PC-9 (cell line): ENCODE measurements at regions not wholly inside any gene's neighbourhood (a gene's known extent, or its start where the extent isn't known, plus 50 kb on each side); places are given as distances from the start of the nearest gene placed in this dataset.

Source experiments
- BruUV-seq: library from RNA; stranded (reverse); fragments of 400-500 nt; replicated peaks from 2 replicates; lab custom pipeline; 2021; lab: Mats Ljungman, UMichigan
- CTCF ChIA-PET: fragments of 300-600 bp; sonication (Branson Sonifier 250); formaldehyde crosslinking; loops from one replicate; lab custom pipeline; 2022; ENCODE audit warnings: antibody characterized with exemption; lab: Charles Lee
- POLR2A ChIA-PET: fragments of 300-600 bp; sonication (Branson Sonifier 250); formaldehyde crosslinking; loops from one replicate; lab custom pipeline; 2022; ENCODE audit warnings: antibody characterized with exemption; ENCODE audit not compliant: unreplicated experiment; lab: Charles Lee
- DNase-seq, 2 experiments: peaks; one replicate each; pipeline versions ENCODE4 v3.0.0 to v3.0.0-alpha.2; 2015 to 2022; ENCODE audit warnings: mixed read lengths in 1 of 2
- H2AFZ ChIP-seq: fragments of 200-600 bp; sonication (generic); 2 replicates; pipeline ENCODE4 v1.8.1; 2017; ENCODE audit warnings: antibody characterized with exemption
- H3F3A ChIP-seq: fragments of 200-600 bp; sonication (generic); 2 replicates; pipeline ENCODE4 v1.8.1; 2017; ENCODE audit warnings: antibody characterized with exemption, mild to moderate bottlenecking, low read depth; ENCODE audit not compliant: insufficient read depth
- H3K27ac ChIP-seq: fragments of 200-600 bp; sonication (generic); 2 replicates; pipeline ENCODE4 v1.6.1; 2016; ENCODE audit warnings: mixed run types
- H3K27me3 ChIP-seq: fragments of 200-600 bp; sonication (generic); 2 replicates; pipeline ENCODE4 v1.6.1; 2016; ENCODE audit warnings: low read depth, mixed run types; ENCODE audit not compliant: insufficient read depth
- H3K36me3 ChIP-seq: fragments of 200-600 bp; sonication (generic); 2 replicates; pipeline ENCODE4 v1.6.1; 2016; ENCODE audit warnings: low read depth, mixed run types
- H3K4me1 ChIP-seq: fragments of 200-600 bp; sonication (generic); replicated peaks from 2 replicates; pipeline ENCODE4 v1.6.1; 2016; ENCODE audit warnings: mixed run types; ENCODE audit not compliant: insufficient read depth
- H3K4me2 ChIP-seq: fragments of 200-600 bp; sonication (generic); 2 replicates; pipeline ENCODE4 v1.6.1; 2017; ENCODE audit warnings: mixed run types
- H3K4me3 ChIP-seq: fragments of 200-600 bp; sonication (generic); 2 replicates; pipeline ENCODE4 v1.6.1; 2016; ENCODE audit warnings: mixed run types
- H3K79me2 ChIP-seq: fragments of 200-600 bp; sonication (generic); 2 replicates; pipeline ENCODE4 v1.6.1; 2017; ENCODE audit warnings: low read depth, mixed run types
- H3K9me2 ChIP-seq: fragments of 200-600 bp; sonication (generic); 2 replicates; pipeline ENCODE4 v1.8.1; 2017; ENCODE audit warnings: mild to moderate bottlenecking; ENCODE audit not compliant: insufficient read depth
- H3K9me3 ChIP-seq: fragments of 200-600 bp; sonication (generic); 2 replicates; pipeline ENCODE4 v1.8.1; 2016; ENCODE audit warnings: low read depth; ENCODE audit not compliant: insufficient read depth
- H4K20me1 ChIP-seq: fragments of 200-600 bp; sonication (generic); 2 replicates; pipeline ENCODE4 v1.8.1; 2017; ENCODE audit not compliant: insufficient read depth
- CTCF ChIP-seq: fragments of 200-600 bp; sonication (generic); conservative IDR thresholded peaks from 2 replicates; pipeline ENCODE4 v1.6.1; 2017; ENCODE audit warnings: mixed run types, antibody characterized with exemption, mild to moderate bottlenecking, moderate library complexity
- EZH2 ChIP-seq: fragments of 200-600 bp; sonication (generic); IDR thresholded peaks from 2 replicates; pipeline ENCODE4 v1.8.0; 2017; ENCODE audit warnings: antibody characterized with exemption, low read depth
- intact Hi-C: fragments of 100-400 bp; cut with micrococcal nuclease; formaldehyde crosslinking; loops from one replicate; pipeline ENCODE4 v1.10.0; 2022; ENCODE audit not compliant: unreplicated experiment

GRCh38 chr4:138537731-138538490, 295.8 kb upstream of the SLC7A11 start:
- Histone ChIP-seq H3K27me3 (no peaks in the 10 kb centered on the region), H3K36me3 (no peaks in the 10 kb centered on the region), H3K4me1 (no peaks in the 10 kb centered on the region), H4K20me1 (no peaks in the 10 kb centered on the region), H3F3A (no peaks in the 10 kb centered on the region), H3K9me2 (no peaks in the 10 kb centered on the region), H3K9me3 (no peaks in the 10 kb centered on the region), H3K4me2 (no peak overlapping the region), H3K4me3 (no peak overlapping the region), H3K79me2 (no peaks in the 10 kb centered on the region), H2AFZ (no peak overlapping the region), H3K27ac (no peak overlapping the region)
- no peak for TF ChIP-seq EZH2
- no peak for TF ChIP-seq CTCF
- no TSS peak for BruUV-seq
- no peak for DNase-seq
- ChIA-PET POLR2A (no interaction called here), CTCF (no interaction called here)
- intact Hi-C loops = no loop called here

- peaks cover 11% of the 10 kb centered on the region; the same call in 1 of the 2 replicates for H3K9me3 ChIP-seq
- H3K4me3 ChIP-seq = no peak overlapping the region
- no peak overlapping the region for H2AFZ ChIP-seq
- no peaks in the 10 kb centered on the region for H3K79me2 ChIP-seq
- H3K4me1 ChIP-seq = no peaks in the 10 kb centered on the region
- no peak overlapping the region for H3K4me2 ChIP-seq
- CTCF ChIA-PET = no interaction called here
- intact Hi-C loops = no loop called here
- H3K27ac ChIP-seq = no peak overlapping the region
- no TSS peak for BruUV-seq
- H3K27me3 ChIP-seq = no peaks in the 10 kb centered on the region
- no peak for DNase-seq
- POLR2A ChIA-PET = no interaction called here
- H3K36me3 ChIP-seq = no peaks in the 10 kb centered on the region
- TF ChIP-seq EZH2 (no peak), CTCF (no peak)
- H3F3A ChIP-seq = no peaks in the 10 kb centered on the region
- no peaks in the 10 kb centered on the region for H3K9me2 ChIP-seq
- no peaks in the 10 kb centered on the region for H4K20me1 ChIP-seq
These were observed 293.2 kb upstream of the SLC7A11 start for GRCh38 chr4:138535316-138535715.

GRCh38 chr4:138522366-138522765, 280.2 kb upstream of the SLC7A11 start:
- Histone ChIP-seq H4K20me1 (no peaks in the 10 kb centered on the region), H3K27me3 (no peaks in the 10 kb centered on the region), H3K4me2 (no peak overlapping the region), H2AFZ (no peak overlapping the region), H3K36me3 (no peaks in the 10 kb centered on the region), H3K4me3 (no peak overlapping the region), H3K9me2 (no peaks in the 10 kb centered on the region), H3K27ac (no peak overlapping the region), H3K4me1 (no peaks in the 10 kb centered on the region), H3K79me2 (no peaks in the 10 kb centered on the region), H3K9me3 (no peaks in the 10 kb centered on the region; the same call in 1 of the 2 replicates), H3F3A (no peaks in the 10 kb centered on the region)
- POLR2A ChIA-PET = no interaction called here
- BruUV-seq = no TSS peak
- no peak for TF ChIP-seq EZH2
- TF ChIP-seq CTCF = peak; percentile 60
- DNase-seq = no peak
- CTCF ChIA-PET = no interaction called here
- intact Hi-C loops = no loop called here
